Prostate gland (tissue), 2 donors: ENCODE measurements at regions not wholly inside any gene's neighbourhood (a gene's known extent, or its start where the extent isn't known, plus 50 kb on each side); places are given as distances from the start of the nearest gene placed in this dataset.

Experiments used
- POLR2A ChIP-seq: fragments of 450-650 bp; IDR thresholded peaks from one replicate; pipeline ENCODE4 v1.6.1; 2016; ENCODE audit warnings: antibody characterized with exemption, mild to moderate bottlenecking
- TF ChIP-seq, protein P1 (sequence below), 4 experiments: fragments of 200-600 bp in 2 of 4; fragments of 450-650 bp in 2 of 4; sonication (generic) in 2 of 4; IDR thresholded peaks; 1 replicate in 3 of 4; 2 replicates in 1 of 4; pipeline ENCODE4 v1.5.1; 2016 to 2019; ENCODE audit warnings: antibody characterized with exemption in 4 of 4, mild to moderate bottlenecking in 2 of 4, moderate library complexity in 2 of 4

- TF ChIP-seq, protein P1, sequence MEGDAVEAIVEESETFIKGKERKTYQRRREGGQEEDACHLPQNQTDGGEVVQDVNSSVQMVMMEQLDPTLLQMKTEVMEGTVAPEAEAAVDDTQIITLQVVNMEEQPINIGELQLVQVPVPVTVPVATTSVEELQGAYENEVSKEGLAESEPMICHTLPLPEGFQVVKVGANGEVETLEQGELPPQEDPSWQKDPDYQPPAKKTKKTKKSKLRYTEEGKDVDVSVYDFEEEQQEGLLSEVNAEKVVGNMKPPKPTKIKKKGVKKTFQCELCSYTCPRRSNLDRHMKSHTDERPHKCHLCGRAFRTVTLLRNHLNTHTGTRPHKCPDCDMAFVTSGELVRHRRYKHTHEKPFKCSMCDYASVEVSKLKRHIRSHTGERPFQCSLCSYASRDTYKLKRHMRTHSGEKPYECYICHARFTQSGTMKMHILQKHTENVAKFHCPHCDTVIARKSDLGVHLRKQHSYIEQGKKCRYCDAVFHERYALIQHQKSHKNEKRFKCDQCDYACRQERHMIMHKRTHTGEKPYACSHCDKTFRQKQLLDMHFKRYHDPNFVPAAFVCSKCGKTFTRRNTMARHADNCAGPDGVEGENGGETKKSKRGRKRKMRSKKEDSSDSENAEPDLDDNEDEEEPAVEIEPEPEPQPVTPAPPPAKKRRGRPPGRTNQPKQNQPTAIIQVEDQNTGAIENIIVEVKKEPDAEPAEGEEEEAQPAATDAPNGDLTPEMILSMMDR (IDR thresholded peaks at IDR 0.05) = no peak
- no peak for TF ChIP-seq POLR2A
These were observed 392.7 kb upstream of the ID4 start for GRCh38 chr6:19444481-19444880.
